ENCODE measurements at regions not wholly inside any gene's neighbourhood (a gene's known extent, or its start where the extent isn't known, plus 50 kb on each side); places are given as distances from the start of the nearest gene placed in this dataset.

DNA sequence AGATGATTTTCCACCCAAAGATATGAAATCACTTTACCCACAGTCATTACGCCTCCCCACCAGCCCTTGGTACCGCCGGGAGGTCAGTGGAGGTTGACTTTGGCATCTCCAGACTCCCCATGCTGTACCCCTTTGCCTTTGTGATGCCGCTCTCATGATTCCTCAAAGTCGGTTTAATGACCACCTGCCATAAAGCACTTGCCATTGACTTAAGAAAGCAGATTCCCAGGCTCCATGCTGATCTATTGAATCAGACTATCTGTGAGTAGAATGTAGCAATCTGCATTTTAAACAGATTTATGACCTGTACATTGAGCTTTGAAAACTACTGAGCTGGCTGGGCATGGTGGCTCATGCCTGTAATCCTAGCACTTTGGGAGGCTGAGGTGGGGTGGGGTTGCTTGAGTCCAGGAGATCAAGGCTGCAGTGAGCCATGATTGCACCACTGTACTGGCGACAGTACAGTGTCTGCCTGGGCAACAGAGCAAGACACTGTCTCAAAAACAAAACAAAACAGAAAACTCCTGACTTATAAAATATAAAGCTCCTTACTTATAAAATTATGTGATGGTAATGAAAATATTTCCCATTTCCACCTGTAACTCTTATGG lies 235.2 kb downstream of the KLF5 start:
- Histone ChIP-seq H3K9me3 (ENCODE audit: low read length) (no peaks in the 10 kb centered on the region), H3K4me2 (ENCODE audit: low read length) (no peak overlapping the region), H3K9ac (ENCODE audit: low read length) (no peak overlapping the region), H3K27ac (ENCODE audit: low read length) (no peak overlapping the region), H3K79me2 (replicated peaks; ENCODE audit: insufficient read depth, low read length) (no peaks in the 10 kb centered on the region), H3F3A (ENCODE audit: insufficient read depth, low read length, poor library complexity, severe bottlenecking) (no peaks in the 10 kb centered on the region), H3K9me2 (ENCODE audit: insufficient read depth, low read length) (no peaks in the 10 kb centered on the region), H4K20me1 (ENCODE audit: insufficient read depth) (no peaks in the 10 kb centered on the region), H3K36me3 (ENCODE audit: insufficient read depth, low read length) (no peaks in the 10 kb centered on the region), H3K27me3 (ENCODE audit: insufficient read depth, low read depth, low read length) (no peaks in the 10 kb centered on the region), H3K4me3 (ENCODE audit: low read length) (no peak overlapping the region), H2AFZ (ENCODE audit: low read depth, low read length) (no peak overlapping the region)
- TF ChIP-seq, protein P1, sequence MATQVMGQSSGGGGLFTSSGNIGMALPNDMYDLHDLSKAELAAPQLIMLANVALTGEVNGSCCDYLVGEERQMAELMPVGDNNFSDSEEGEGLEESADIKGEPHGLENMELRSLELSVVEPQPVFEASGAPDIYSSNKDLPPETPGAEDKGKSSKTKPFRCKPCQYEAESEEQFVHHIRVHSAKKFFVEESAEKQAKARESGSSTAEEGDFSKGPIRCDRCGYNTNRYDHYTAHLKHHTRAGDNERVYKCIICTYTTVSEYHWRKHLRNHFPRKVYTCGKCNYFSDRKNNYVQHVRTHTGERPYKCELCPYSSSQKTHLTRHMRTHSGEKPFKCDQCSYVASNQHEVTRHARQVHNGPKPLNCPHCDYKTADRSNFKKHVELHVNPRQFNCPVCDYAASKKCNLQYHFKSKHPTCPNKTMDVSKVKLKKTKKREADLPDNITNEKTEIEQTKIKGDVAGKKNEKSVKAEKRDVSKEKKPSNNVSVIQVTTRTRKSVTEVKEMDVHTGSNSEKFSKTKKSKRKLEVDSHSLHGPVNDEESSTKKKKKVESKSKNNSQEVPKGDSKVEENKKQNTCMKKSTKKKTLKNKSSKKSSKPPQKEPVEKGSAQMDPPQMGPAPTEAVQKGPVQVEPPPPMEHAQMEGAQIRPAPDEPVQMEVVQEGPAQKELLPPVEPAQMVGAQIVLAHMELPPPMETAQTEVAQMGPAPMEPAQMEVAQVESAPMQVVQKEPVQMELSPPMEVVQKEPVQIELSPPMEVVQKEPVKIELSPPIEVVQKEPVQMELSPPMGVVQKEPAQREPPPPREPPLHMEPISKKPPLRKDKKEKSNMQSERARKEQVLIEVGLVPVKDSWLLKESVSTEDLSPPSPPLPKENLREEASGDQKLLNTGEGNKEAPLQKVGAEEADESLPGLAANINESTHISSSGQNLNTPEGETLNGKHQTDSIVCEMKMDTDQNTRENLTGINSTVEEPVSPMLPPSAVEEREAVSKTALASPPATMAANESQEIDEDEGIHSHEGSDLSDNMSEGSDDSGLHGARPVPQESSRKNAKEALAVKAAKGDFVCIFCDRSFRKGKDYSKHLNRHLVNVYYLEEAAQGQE (IDR thresholded peaks at IDR 0.05; ENCODE audit: borderline replicate concordance), result no peak
- TF ChIP-seq TAF1 (IDR thresholded peaks at IDR 0.05; ENCODE audit: low read depth), result no peak
- no peak for TF ChIP-seq EP300 (conservative IDR thresholded peaks at IDR 0.05; ENCODE audit: poor library complexity, severe bottlenecking)
- TF ChIP-seq MXI1 (conservative IDR thresholded peaks at IDR 0.05; ENCODE audit: poor library complexity, severe bottlenecking), result no peak
- no peak for TF ChIP-seq POLR2AphosphoS5 (IDR thresholded peaks at IDR 0.05)
- no peak for TF ChIP-seq EZH2 (IDR thresholded peaks at IDR 0.05; ENCODE audit: borderline replicate concordance, insufficient read depth, low read length, poor library complexity, severe bottlenecking)
- no peak for TF ChIP-seq SMC3 (conservative IDR thresholded peaks at IDR 0.05; ENCODE audit: poor library complexity)
- TF ChIP-seq, protein P2, sequence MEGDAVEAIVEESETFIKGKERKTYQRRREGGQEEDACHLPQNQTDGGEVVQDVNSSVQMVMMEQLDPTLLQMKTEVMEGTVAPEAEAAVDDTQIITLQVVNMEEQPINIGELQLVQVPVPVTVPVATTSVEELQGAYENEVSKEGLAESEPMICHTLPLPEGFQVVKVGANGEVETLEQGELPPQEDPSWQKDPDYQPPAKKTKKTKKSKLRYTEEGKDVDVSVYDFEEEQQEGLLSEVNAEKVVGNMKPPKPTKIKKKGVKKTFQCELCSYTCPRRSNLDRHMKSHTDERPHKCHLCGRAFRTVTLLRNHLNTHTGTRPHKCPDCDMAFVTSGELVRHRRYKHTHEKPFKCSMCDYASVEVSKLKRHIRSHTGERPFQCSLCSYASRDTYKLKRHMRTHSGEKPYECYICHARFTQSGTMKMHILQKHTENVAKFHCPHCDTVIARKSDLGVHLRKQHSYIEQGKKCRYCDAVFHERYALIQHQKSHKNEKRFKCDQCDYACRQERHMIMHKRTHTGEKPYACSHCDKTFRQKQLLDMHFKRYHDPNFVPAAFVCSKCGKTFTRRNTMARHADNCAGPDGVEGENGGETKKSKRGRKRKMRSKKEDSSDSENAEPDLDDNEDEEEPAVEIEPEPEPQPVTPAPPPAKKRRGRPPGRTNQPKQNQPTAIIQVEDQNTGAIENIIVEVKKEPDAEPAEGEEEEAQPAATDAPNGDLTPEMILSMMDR (IDR thresholded peaks at IDR 0.05; ENCODE audit: poor library complexity, severe bottlenecking), result no peak
- TF ChIP-seq RAD21 (conservative IDR thresholded peaks at IDR 0.05), result no peak

DNA sequence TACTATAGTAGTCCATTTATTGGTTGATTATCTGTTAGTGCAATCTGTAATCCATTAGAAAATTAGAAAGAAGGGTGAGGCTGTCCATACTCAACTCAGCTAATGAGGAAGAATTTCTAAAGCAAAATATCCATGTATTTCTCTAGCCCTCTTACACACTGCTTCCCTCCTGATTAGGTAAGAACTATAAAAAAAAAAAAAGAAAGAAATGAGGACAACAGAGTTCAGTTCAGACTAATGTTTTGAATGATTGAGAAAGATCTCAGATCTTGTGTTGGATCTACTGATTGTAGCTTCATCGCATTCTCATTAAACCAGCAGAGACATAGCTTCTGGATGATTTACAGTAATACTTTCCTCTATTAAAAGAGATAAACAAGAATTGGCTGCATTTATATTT lies 233.3 kb downstream of the KLF5 start:
- Histone ChIP-seq H3K9me3 (ENCODE audit: low read length) (no peaks in the 10 kb centered on the region), H3K27ac (ENCODE audit: low read length) (no peak overlapping the region), H3K9ac (ENCODE audit: low read length) (no peak overlapping the region), H2AFZ (ENCODE audit: low read depth, low read length) (no peak overlapping the region), H4K20me1 (ENCODE audit: insufficient read depth) (no peaks in the 10 kb centered on the region), H3K4me3 (ENCODE audit: low read length) (no peak overlapping the region), H3K36me3 (ENCODE audit: insufficient read depth, low read length) (no peaks in the 10 kb centered on the region), H3K79me2 (replicated peaks; ENCODE audit: insufficient read depth, low read length) (no peaks in the 10 kb centered on the region), H3K9me2 (ENCODE audit: insufficient read depth, low read length) (no peaks in the 10 kb centered on the region), H3K27me3 (ENCODE audit: insufficient read depth, low read depth, low read length) (no peaks in the 10 kb centered on the region), H3K4me2 (ENCODE audit: low read length) (no peak overlapping the region), H3F3A (ENCODE audit: insufficient read depth, low read length, poor library complexity, severe bottlenecking) (no peaks in the 10 kb centered on the region)
- TF ChIP-seq, protein P1 (IDR thresholded peaks at IDR 0.05; ENCODE audit: borderline replicate concordance), result no peak
- TF ChIP-seq EP300 (conservative IDR thresholded peaks at IDR 0.05; ENCODE audit: poor library complexity, severe bottlenecking) (no peak), POLR2AphosphoS5 (IDR thresholded peaks at IDR 0.05) (no peak), SMC3 (conservative IDR thresholded peaks at IDR 0.05; ENCODE audit: poor library complexity) (no peak), EZH2 (IDR thresholded peaks at IDR 0.05; ENCODE audit: borderline replicate concordance, insufficient read depth, low read length, poor library complexity, severe bottlenecking) (no peak), MXI1 (conservative IDR thresholded peaks at IDR 0.05; ENCODE audit: poor library complexity, severe bottlenecking) (no peak), TAF1 (IDR thresholded peaks at IDR 0.05; ENCODE audit: low read depth) (no peak), RAD21 (conservative IDR thresholded peaks at IDR 0.05) (no peak)
- TF ChIP-seq, protein P2 (IDR thresholded peaks at IDR 0.05; ENCODE audit: poor library complexity, severe bottlenecking), result no peak

Data from neural cell (in vitro differentiated cells).